ENCODE measurements at regions not wholly inside any gene's neighbourhood (a gene's known extent, or its start where the extent isn't known, plus 50 kb on each side); places are given as distances from the start of the nearest gene placed in this dataset.

GRCh38 chr6:133179481-133179880, 61.7 kb upstream of the EYA4 start:
- H2BK12ac ChIP-seq (ENCODE audit: low read depth, low read length) = no peak overlapping the region
- no peak overlapping the region for H4K8ac ChIP-seq (ENCODE audit: extremely low read depth, insufficient read depth, low read length)
- no peak overlapping the region for H4K5ac ChIP-seq (ENCODE audit: insufficient read length, low read depth, low read length)
- no peak overlapping the region for H3K9ac ChIP-seq (replicated peaks in 1 of 4; ENCODE audit: extremely low read depth in 1 of 4, low read depth in 3 of 4, low read length in 3 of 4)
- H3K4me3 ChIP-seq (ENCODE audit: extremely low read depth in 1 of 4, insufficient read depth in 2 of 4, low read depth in 3 of 4, low read length in 4 of 4) = no peak overlapping the region
- H3K4ac ChIP-seq (replicated peaks; ENCODE audit: insufficient read length, low read depth, low read length) = no peak overlapping the region
- H2BK15ac ChIP-seq (ENCODE audit: low read length) = no peak overlapping the region
- DNase-seq (ENCODE audit: low read depth in 1 of 2, low spot score in 2 of 2) (no peak), FAIRE-seq (no peak)
- H3K18ac ChIP-seq (ENCODE audit: extremely low read depth, low read length) = no peak overlapping the region
- H3K27ac ChIP-seq (ENCODE audit: low read depth, low read length) = no peak overlapping the region
- no peaks in the 10 kb centered on the region for H3K36me3 ChIP-seq (ENCODE audit: control insufficient read depth in 2 of 4, insufficient read depth in 4 of 4, low read length in 3 of 4)
- H3K23ac ChIP-seq (ENCODE audit: insufficient read length) = no peak overlapping the region
- H3K23me2 ChIP-seq (ENCODE audit: low read depth, low read length) = no peaks in the 10 kb centered on the region; the same call in 1 of the 2 replicates
- H4K91ac ChIP-seq (replicated peaks; ENCODE audit: insufficient read length, low read length) = no peak overlapping the region
- TF ChIP-seq, protein P1, sequence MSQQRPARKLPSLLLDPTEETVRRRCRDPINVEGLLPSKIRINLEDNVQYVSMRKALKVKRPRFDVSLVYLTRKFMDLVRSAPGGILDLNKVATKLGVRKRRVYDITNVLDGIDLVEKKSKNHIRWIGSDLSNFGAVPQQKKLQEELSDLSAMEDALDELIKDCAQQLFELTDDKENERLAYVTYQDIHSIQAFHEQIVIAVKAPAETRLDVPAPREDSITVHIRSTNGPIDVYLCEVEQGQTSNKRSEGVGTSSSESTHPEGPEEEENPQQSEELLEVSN (IDR thresholded peaks at IDR 0.05) = no peak
- TF ChIP-seq CTCF (IDR thresholded peaks at IDR 0.05; ENCODE audit: control extremely low read depth in 1 of 3, insufficient read depth in 1 of 3, low read depth in 1 of 3, low read length in 3 of 3) (no peak), BACH1 (IDR thresholded peaks at IDR 0.05; ENCODE audit: low read length) (no peak), SP2 (IDR thresholded peaks at IDR 0.05; ENCODE audit: low read length) (no peak), CTBP2 (IDR thresholded peaks at IDR 0.05; ENCODE audit: borderline replicate concordance, insufficient read depth, insufficient read length, low read length) (no peak)
- TF ChIP-seq, protein P2, sequence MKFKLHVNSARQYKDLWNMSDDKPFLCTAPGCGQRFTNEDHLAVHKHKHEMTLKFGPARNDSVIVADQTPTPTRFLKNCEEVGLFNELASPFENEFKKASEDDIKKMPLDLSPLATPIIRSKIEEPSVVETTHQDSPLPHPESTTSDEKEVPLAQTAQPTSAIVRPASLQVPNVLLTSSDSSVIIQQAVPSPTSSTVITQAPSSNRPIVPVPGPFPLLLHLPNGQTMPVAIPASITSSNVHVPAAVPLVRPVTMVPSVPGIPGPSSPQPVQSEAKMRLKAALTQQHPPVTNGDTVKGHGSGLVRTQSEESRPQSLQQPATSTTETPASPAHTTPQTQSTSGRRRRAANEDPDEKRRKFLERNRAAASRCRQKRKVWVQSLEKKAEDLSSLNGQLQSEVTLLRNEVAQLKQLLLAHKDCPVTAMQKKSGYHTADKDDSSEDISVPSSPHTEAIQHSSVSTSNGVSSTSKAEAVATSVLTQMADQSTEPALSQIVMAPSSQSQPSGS (IDR thresholded peaks at IDR 0.05; ENCODE audit: low read length) = no peak
- no peaks in the 10 kb centered on the region for H3K27me3 ChIP-seq (replicated peaks in 1 of 4; ENCODE audit: control insufficient read depth in 3 of 4, extremely low read depth in 1 of 4, insufficient read depth in 3 of 4, low read length in 3 of 4)
- no peaks in the 10 kb centered on the region for H3K79me1 ChIP-seq (ENCODE audit: low read depth, low read length)
- H3K56ac ChIP-seq (replicated peaks; ENCODE audit: insufficient read length, low read depth, low read length) = no peak overlapping the region
- H4K20me1 ChIP-seq (replicated peaks in 1 of 2; ENCODE audit: control insufficient read depth in 1 of 2, insufficient read depth in 2 of 2, low read length in 2 of 2) = no peaks in the 10 kb centered on the region
- no peak overlapping the region for H2AK5ac ChIP-seq (ENCODE audit: low read depth, low read length)
- no peaks in the 10 kb centered on the region for H3K4me1 ChIP-seq (replicated peaks in 1 of 4; ENCODE audit: control insufficient read depth in 3 of 4, insufficient read depth in 4 of 4, low read length in 3 of 4)
- H3K4me2 ChIP-seq (ENCODE audit: insufficient read depth in 1 of 2, low read depth in 2 of 2, low read length in 2 of 2) = no peak overlapping the region
- H3K9me3 ChIP-seq (ENCODE audit: insufficient read depth in 2 of 2, low read depth in 1 of 2, low read length in 1 of 2) = peaks cover 0 to 4% of the 10 kb centered on the region in 2 experiments; a peak in 1 of 4 replicates
- H2BK20ac ChIP-seq (ENCODE audit: low read length) = no peak overlapping the region
- CTCF ChIA-PET (ENCODE audit: partially characterized antibody) = no interaction called here
- no peak overlapping the region for H2BK120ac ChIP-seq (replicated peaks; ENCODE audit: low read depth, low read length)
- H2AFZ ChIP-seq (ENCODE audit: low read length) = no peak overlapping the region
- POLR2A ChIA-PET (ENCODE audit: partially characterized antibody) = no interaction called here
- H3K79me2 ChIP-seq (ENCODE audit: control insufficient read depth in 1 of 2, insufficient read depth in 2 of 2, low read length in 2 of 2) = no peaks in the 10 kb centered on the region
- no peak overlapping the region for H3K14ac ChIP-seq (ENCODE audit: insufficient read length)
- no peak overlapping the region for H2BK5ac ChIP-seq (ENCODE audit: low read depth, low read length)

Data from H1 (cell line).